HG03378 (cell line): ENCODE measurements at regions not wholly inside any gene's neighbourhood (a gene's known extent, or its start where the extent isn't known, plus 50 kb on each side); places are given as distances from the start of the nearest gene placed in this dataset.

ENCODE experiments used
- ATAC-seq: cut with Tn5 transposase; IDR thresholded peaks from one replicate; pipeline ENCODE4 v1.9.1; 2021; ENCODE audit warnings: mild to moderate bottlenecking, moderate library complexity; ENCODE audit not compliant: unreplicated experiment

DNA sequence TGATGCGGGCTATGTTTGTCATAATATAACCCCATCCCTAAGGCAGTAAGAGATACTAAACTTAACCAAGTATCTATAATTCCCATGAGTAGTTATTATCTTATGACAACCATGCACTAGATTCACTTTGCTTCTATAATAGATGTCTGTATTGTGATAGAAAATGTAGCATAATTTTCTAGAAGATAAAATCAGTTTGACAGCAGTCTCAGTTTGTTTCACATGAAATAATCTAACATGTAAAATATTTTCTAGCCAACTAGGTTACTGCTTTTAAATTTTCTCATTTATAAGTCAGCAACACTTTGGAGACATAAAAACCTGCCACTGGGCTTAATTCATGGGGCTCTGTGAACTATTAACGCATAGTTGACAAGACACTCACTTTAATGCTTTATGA is 1410.7 kb upstream of the ATXN8OS start:
- no peak for ATAC-seq

- ATAC-seq = no peak
Measured at GRCh38 chr13:68692049-68692448, 1415.6 kb upstream of the ATXN8OS start.

DNA sequence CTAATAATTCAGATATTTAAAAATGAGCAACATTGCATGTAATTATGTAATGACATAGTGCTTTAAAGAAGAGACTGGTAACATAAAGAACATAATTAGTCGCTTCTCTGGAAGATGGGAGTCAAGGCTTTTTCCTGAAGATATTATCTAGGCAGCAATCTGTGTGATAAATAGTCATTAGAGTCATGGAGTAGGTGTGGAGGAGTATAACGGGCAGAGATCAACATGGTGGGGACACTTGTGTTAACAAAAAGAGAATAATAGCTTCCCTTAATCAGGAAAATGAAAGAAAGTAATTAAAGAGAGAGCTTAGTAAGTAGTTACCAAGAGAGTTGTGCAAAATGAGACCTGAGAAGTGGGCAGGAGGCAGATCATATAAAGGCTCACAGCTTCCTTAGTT is 1417.1 kb upstream of the ATXN8OS start:
- no peak for ATAC-seq

DNA sequence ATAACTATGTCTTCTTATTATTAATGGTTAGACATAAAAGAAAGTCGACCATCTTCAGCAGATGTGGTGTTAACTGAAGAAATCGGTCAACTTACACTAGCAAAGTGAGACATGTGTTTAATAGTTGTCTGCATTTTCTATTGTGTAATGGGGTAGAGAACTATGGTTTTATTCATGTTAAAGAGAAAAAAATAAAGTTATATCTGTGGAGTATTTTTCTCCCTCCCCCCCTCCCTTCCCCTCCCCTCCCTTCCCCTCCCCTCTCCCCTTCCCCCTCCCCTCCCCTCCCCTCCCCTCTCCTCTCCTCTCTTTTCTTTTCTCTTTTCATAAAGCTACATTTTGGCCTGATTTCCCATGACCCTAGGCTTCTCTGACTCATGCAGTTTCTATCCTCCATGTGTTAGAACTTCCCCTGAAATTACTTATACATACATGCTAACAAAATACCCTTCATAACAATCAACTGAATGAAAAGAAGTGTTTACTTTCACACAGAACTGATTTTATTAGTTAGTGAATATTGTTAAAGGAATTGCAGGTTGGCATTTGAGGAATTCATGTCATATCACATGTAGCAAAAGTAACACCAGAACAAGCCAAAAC is 1431.0 kb upstream of the ATXN8OS start:
- ATAC-seq = no peak

GRCh38 chr13:68675209-68675608 is 1432.4 kb upstream of the ATXN8OS start:
- ATAC-seq = no peak

DNA sequence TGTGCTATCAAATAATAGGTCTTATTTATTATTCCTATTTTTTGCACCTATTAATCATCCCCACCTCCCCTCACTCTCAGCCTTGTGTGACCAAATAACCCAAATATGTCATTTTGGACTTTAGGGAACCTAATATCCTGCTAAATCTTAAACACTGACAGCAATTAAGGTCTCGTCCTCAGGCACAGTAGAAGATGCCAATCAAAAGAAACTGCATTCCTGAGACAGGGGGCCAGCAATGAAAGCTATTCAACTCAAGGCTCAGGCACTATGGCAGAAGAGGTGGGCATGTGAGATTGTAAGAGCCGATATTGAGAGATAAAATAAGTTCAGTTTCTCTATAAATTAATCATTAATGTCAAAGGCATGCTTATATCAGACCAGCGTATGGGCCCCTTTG is 1437.7 kb upstream of the PCDH9 start:
- no peak for ATAC-seq

- ATAC-seq = no peak
Measured at GRCh38 chr13:68666774-68667397, 1436.8 kb upstream of the PCDH9 start.

DNA sequence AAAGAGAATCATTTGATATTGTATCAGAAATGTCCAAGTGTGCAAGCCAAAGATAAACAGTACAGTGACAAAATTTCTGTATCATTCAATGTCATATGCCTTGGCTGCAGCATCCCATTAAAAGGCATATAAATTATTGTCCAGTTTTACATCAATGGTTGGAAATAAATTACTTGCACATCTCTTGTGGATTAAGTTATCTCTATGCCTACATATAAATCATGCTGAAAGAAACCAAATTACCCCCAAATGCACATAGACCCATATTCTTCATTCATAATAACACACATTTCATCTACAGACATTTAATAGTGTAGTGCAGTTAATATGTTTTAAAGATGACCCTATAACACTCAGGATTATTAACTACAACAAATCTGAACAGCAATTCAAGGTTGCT is 1415.7 kb upstream of the PCDH9 start:
- ATAC-seq = no peak

DNA sequence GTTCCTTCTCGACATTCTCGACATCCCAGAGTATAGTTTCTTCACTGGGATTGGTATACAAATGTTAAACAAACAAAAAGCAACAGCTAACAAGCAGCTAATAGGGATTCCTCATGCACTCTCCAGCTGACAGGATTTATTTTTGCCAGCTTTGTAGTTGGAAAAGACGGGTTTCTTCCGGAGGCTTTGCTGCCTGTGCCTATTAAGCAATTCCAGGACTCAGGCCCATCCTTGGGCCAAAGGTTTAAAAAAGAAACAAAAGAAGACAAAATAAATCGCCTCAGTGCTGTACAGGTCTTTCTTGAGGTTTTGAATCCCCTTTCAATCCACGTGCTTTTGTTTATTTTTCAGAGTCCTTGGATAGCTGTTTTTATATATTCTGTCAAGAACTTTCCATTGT is 1414.5 kb upstream of the PCDH9 start:
- ATAC-seq = no peak

DNA sequence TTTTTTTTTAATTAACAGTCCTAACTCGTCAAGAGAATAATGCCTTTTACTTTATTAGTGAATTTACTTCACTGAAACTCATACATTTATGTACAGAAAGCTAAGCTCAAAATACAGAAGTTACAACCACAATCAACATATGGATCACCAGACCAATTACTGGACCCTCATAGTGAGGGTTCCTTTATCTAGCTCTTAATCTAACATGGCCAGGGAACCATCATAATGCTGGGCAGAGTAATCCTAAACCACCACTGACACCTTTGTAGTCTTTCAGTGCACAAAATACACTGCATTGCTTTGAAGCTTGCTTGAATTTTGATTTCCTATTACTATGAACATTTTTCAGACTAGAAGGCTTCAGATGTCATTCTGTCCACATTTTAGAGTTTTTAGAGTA is 1406.6 kb upstream of the PCDH9 start:
- no peak for ATAC-seq

DNA sequence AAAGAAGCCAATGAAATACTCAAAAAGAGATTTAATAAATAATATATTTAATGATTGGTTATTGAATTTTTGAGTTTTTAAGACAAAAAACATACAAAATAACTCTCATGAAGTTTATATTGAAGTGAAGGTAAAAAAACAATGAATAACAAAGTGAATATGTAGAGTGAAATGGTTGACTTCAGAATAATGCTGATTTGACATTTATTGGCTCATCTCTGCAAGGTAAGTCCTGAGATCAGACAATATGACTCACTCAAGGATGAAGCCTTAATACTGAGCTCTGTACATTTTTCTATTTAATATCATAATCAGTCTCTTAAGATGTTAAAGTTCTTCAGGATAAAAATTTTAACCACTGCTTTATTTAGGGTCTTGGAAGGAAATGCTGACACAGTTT is 1398.9 kb upstream of the PCDH9 start:
- ATAC-seq = no peak

DNA sequence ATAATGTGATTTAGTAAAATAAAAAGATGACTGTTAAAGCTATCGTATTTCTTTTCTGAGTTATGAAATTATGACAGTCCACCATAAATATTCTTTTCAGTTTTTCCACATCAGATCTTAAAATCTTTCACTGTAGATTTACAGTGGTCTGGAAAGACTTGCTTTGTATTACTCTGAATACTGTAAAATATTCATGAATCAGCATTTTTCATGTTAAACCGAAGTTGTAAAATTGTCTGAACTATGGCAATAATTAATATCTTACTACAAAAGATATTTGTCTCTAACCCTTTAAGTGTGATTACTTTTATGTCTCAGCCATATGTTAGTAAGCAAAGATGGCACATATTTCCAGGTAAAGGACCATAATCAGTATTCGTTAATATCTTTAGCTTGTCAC is 1397.2 kb upstream of the PCDH9 start:
- ATAC-seq = no peak

GRCh38 chr13:68616600-68617222 is 1386.6 kb upstream of the PCDH9 start:
- no peak for ATAC-seq

- ATAC-seq = no peak
Measured at GRCh38 chr13:68609661-68610060, 1379.5 kb upstream of the PCDH9 start.

GRCh38 chr13:68608147-68608546 is 1378.0 kb upstream of the PCDH9 start:
- ATAC-seq = no peak

GRCh38 chr13:68597641-68598040 is 1367.5 kb upstream of the PCDH9 start:
- no peak for ATAC-seq

DNA sequence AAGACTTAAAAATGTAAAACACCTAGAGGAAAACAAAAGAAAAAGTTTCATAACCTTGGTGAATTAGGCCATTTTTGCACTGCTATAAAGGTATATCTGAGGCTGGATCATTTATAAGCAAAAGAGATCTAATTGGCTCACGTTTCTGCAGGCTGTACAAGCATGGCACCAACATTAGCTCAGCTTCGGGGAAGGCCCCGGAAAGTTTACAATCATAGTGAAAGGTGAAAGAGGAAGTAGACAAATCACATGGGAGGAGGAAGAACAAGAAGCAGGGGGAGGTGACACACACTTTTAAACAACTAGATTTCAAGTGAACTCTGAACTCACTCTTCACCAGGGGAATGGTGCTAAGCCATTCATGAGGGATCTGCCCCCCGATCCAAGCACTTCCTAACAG is 1358.5 kb upstream of the PCDH9 start:
- ATAC-seq = peak; percentile 100

GRCh38 chr13:68584776-68585175 is 1354.6 kb upstream of the PCDH9 start:
- ATAC-seq = no peak

GRCh38 chr13:68574053-68574452 is 1343.9 kb upstream of the PCDH9 start:
- ATAC-seq = no peak

DNA sequence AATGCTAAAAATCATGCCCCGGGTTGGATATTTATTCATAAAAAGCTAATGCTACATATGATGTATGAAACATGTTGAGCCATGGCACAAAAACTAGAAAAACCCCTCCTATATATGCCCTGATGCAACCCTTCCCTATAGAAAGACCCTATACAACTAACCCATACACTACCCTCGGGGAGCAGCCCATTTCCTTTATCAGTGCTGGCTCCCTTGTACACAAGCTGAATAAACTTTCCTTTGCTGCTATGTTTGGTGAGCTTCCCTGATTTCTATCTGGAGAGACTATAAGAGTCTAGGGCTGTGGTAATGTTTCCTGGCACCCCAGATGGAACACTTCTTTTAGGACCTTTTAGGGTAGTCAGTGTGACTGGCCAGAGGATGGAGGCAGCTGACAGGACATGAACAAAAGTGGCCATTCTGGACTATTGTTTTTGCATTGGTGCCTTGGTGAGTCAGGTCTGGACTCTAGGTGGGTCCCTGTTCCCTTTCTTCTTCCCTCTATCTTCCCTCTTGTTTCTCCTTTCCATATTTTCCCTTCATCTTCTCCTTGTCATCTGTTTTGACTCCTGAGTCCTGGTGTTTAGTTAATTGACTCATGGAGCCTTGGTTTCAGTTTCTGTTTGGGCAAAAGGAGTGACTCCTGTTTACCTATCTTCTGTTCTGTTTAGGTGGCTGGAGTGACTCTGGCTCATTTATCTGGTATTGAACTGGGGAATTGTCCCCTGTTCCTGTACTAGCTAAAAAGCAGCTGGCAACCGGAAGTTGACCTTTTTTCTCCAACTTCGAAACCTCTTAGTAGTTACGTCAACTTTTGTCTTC is 1321.8 kb upstream of the PCDH9 start:
- no peak for ATAC-seq

DNA sequence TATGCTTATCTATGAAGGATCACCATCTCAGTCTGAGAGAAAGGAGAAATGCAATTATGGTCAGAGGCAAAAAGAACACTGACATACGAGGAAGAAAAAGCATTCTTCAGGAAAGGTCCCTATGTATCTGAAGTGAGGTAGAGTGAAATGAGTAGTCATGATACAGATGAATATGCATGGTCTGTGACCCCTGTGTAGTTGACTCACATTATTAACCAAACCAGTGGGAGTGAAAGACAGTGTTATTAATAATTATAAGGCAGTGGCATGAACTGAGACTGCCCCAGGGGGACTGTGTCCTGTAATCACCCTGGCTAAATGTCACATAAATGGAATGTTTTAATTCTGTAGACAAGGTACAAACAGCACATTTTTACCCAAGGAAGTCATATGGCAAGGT is 1320.2 kb upstream of the PCDH9 start:
- peak; percentile 73 for ATAC-seq

DNA sequence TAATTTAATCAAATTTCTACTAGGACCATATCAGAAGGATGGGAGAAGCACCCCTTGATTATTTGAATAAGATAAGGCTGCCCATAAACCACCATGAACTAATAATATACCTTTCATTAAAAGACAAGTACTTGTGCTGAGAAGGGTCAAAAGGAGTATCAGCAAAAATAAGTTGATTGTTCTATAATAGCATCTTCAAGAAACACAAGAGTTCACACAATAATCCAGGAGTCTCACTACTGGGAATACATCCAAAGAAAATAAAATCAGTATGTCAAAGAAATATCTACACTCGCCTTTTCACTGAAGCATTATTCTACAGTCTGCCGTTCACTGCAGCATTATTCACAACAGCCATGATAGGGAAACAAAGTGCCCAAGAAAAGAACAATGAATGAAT is 1310.1 kb upstream of the PCDH9 start:
- ATAC-seq = no peak
